Stomach (tissue), 8 donors: ENCODE measurements at regions not wholly inside any gene's neighbourhood (a gene's known extent, or its start where the extent isn't known, plus 50 kb on each side); places are given as distances from the start of the nearest gene placed in this dataset.

Experiments used
- DNase-seq, 2 donors: peaks; one replicate each; pipeline versions ENCODE4 v3.0.0 to v3.0.0-alpha.2; 2013 to 2019
- H3K27ac ChIP-seq, 5 donors: fragments of 200-600 bp in 4 of 5; sonication (generic) in 4 of 5; one replicate each; pipeline ENCODE4 v1.5.1; 2013 to 2019; ENCODE audit warnings: mild to moderate bottlenecking in 1 of 5, moderate library complexity in 1 of 5
- H3K27me3 ChIP-seq, 3 donors: fragments of 200-600 bp; sonication (generic); one replicate each; pipeline ENCODE4 v1.5.1; 2017 to 2019; ENCODE audit warnings: mixed run types in 1 of 3
- H3K36me3 ChIP-seq, 4 donors: fragments of 200-600 bp; sonication (generic); 1 replicate in 3 of 4; 2 replicates in 1 of 4; pipeline ENCODE4 v1.5.1; 2016 to 2019
- H3K4me1 ChIP-seq, 4 donors: fragments of 200-600 bp; sonication (generic); one replicate each; pipeline ENCODE4 v1.5.1; 2016 to 2019
- H3K4me3 ChIP-seq, 4 donors: fragments of 200-600 bp; sonication (generic) in 3 of 4; one replicate each; pipeline ENCODE4 v1.5.1; 2016 to 2019; ENCODE audit warnings: mild to moderate bottlenecking in 1 of 4
- H3K9me3 ChIP-seq, 4 donors: fragments of 200-600 bp; sonication (generic); one replicate each; pipeline ENCODE4 v1.5.1; 2016 to 2019
- CTCF ChIP-seq, 7 experiments: fragments of 450-650 bp in 4 of 7; fragments of 200-600 bp in 3 of 7; sonication (generic) in 3 of 7; IDR thresholded peaks; one replicate each; pipeline ENCODE4 v1.5.1; 2016 to 2019; ENCODE audit warnings: antibody characterized with exemption in 7 of 7, control low read depth in 2 of 7, mild to moderate bottlenecking in 1 of 7
- EP300 ChIP-seq: sonication (generic); formaldehyde crosslinking; IDR thresholded peaks from one replicate; pipeline ENCODE4 v1.6.1; 2017; ENCODE audit warnings: antibody characterized with exemption
- POLR2A ChIP-seq, 4 donors: fragments of 450-650 bp; IDR thresholded peaks; one replicate each; pipeline ENCODE4 v1.6.1; 2016; ENCODE audit warnings: antibody characterized with exemption in 4 of 4, control low read depth in 2 of 4, mild to moderate bottlenecking in 1 of 4, moderate library complexity in 1 of 4
- POLR2AphosphoS5 ChIP-seq, 3 donors: sonication (generic); formaldehyde crosslinking; IDR thresholded peaks; one replicate each; pipeline ENCODE4 v1.6.1; 2016; ENCODE audit warnings: antibody characterized with exemption in 3 of 3
- WGBS, 5 donors: extraction: QIAGEN DNeasy Blood & Tissue Kit in 3 of 5; methylation state at CpG; one replicate each; pipeline versions ENCODE4 v1.1.5 to v1.1.7; 2013 to 2018; 5-methylcytosine and 5-hydroxymethylcytosine counted together
- intact Hi-C: fragments of 100-400 bp; cut with DNase I; formaldehyde crosslinking; loops from one replicate; pipeline ENCODE4 v1.15.1; 2023; ENCODE audit warnings: low total_unique reads
- donor health status: healthy with polysubstance abuse.
- donor health status: Bipolar disorder and iron deficiency.
- donor health status: healthy.

- 48 to 60% (median 56%) methylated on average over 6 of the region's 6 CpGs for WGBS, 5 donors
- H3K27me3 ChIP-seq: no peaks in the 10 kb centered on the region
- intact Hi-C loops: no loop called here
- H3K9me3 ChIP-seq: no peaks in the 10 kb centered on the region
- DNase-seq: no peak
- H3K36me3 ChIP-seq: no peaks in the 10 kb centered on the region
- no peaks in the 10 kb centered on the region for H3K4me1 ChIP-seq
- H3K27ac ChIP-seq: no peak overlapping the region
- TF ChIP-seq CTCF (IDR thresholded peaks at IDR 0.05) (no peak), POLR2A (IDR thresholded peaks at IDR 0.05) (no peak), EP300 (no peak), POLR2AphosphoS5 (IDR thresholded peaks at IDR 0.05) (no peak)
- no peak overlapping the region for H3K4me3 ChIP-seq
Measured at GRCh38 chr21:23861911-23862504, 1745.3 kb downstream of the MRPL39 start.

- TF ChIP-seq POLR2AphosphoS5 (IDR thresholded peaks at IDR 0.05) (no peak), CTCF (IDR thresholded peaks at IDR 0.05) (no peak), EP300 (no peak), POLR2A (IDR thresholded peaks at IDR 0.05) (no peak)
- no peaks in the 10 kb centered on the region for H3K27me3 ChIP-seq
- 48 to 78% (median 52%) methylated on average over 2 of the region's 2 CpGs for WGBS, 5 donors
Measured at GRCh38 chr21:23858878-23859277, 1748.4 kb downstream of the MRPL39 start.

GRCh38 chr21:23853796-23854379, 1753.4 kb downstream of the MRPL39 start:
- Histone ChIP-seq H3K36me3 (no peaks in the 10 kb centered on the region), H3K4me3 (no peak overlapping the region), H3K4me1 (no peaks in the 10 kb centered on the region), H3K27ac (no peak overlapping the region), H3K27me3 (no peaks in the 10 kb centered on the region), H3K9me3 (no peaks in the 10 kb centered on the region)
- DNase-seq: peak in 1 of 2 donors; percentile 70
- TF ChIP-seq CTCF (IDR thresholded peaks at IDR 0.05): peak in 5 of 7 experiments; percentile 9 to 32 (median 27)
- no peak for TF ChIP-seq POLR2AphosphoS5 (IDR thresholded peaks at IDR 0.05)
- WGBS, 5 donors: 13 to 27% (median 22%) methylated on average over 1 of the region's 1 CpG
- intact Hi-C loops: no loop called here

More at GRCh38 chr21:23858878-23859277, 1748.4 kb downstream of the MRPL39 start:
- intact Hi-C loops: no loop called here
- Histone ChIP-seq H3K4me3 (no peak overlapping the region), H3K9me3 (no peaks in the 10 kb centered on the region), H3K27ac (no peak overlapping the region), H3K4me1 (no peaks in the 10 kb centered on the region), H3K36me3 (no peaks in the 10 kb centered on the region)
- DNase-seq: no peak

GRCh38 chr21:23837564-23837963, 1769.7 kb downstream of the MRPL39 start:
- Histone ChIP-seq H3K4me1 (no peaks in the 10 kb centered on the region), H3K4me3 (no peak overlapping the region), H3K9me3 (peaks cover 0 to 18% (median 8%) of the 10 kb centered on the region in 4 donors), H3K27me3 (no peaks in the 10 kb centered on the region), H3K27ac (no peak overlapping the region), H3K36me3 (no peaks in the 10 kb centered on the region)
- no peak for DNase-seq
- intact Hi-C loops: no loop called here
- TF ChIP-seq POLR2A (IDR thresholded peaks at IDR 0.05): no peak
- TF ChIP-seq POLR2AphosphoS5 (IDR thresholded peaks at IDR 0.05): no peak
- TF ChIP-seq EP300: no peak
- no peak for TF ChIP-seq CTCF (IDR thresholded peaks at IDR 0.05)
- WGBS, 5 donors: 60 to 76% (median 69%) methylated on average over 3 of the region's 3 CpGs
